WERI-Rb-1 (cell line): ENCODE measurements at regions not wholly inside any gene's neighbourhood (a gene's known extent, or its start where the extent isn't known, plus 50 kb on each side); places are given as distances from the start of the nearest gene placed in this dataset.

Experiments used
- DNase-seq: peaks from one replicate; pipeline ENCODE4 v3.0.0-alpha.2; 2020
- H3K27ac ChIP-seq: fragments of 250-450 bp; sonication (Bioruptor Pico); 2 replicates; pipeline ENCODE4 v1.5.1; 2020; ENCODE audit warnings: mild to moderate bottlenecking, moderate library complexity
- H3K27me3 ChIP-seq: fragments of 250-450 bp; sonication (Bioruptor Pico); 2 replicates; pipeline ENCODE4 v1.5.1; 2021; ENCODE audit warnings: mild to moderate bottlenecking, low read depth, moderate library complexity; ENCODE audit not compliant: insufficient read depth, severe bottlenecking
- H3K36me3 ChIP-seq: fragments of 250-450 bp; sonication (Bioruptor Pico); 2 replicates; pipeline ENCODE4 v1.5.1; 2020; ENCODE audit warnings: mild to moderate bottlenecking, moderate library complexity
- H3K4me3 ChIP-seq: 2 replicates; pipeline ENCODE4 v1.5.1; 2011; ENCODE audit warnings: low read depth, mild to moderate bottlenecking, control low read depth, low read length
- H3K9me3 ChIP-seq: fragments of 250-450 bp; sonication (Bioruptor Pico); 2 replicates; pipeline ENCODE4 v1.5.1; 2021; ENCODE audit warnings: mild to moderate bottlenecking, moderate library complexity; ENCODE audit not compliant: severe bottlenecking
- CTCF ChIP-seq: IDR thresholded peaks from 2 replicates; pipeline ENCODE4 v1.5.1; 2011; ENCODE audit warnings: low read depth, mild to moderate bottlenecking, control low read depth, inconsistent platforms, low read length

- Histone ChIP-seq H3K9me3 (no peaks in the 10 kb centered on the region), H3K27me3 (no peaks in the 10 kb centered on the region), H3K27ac (no peak overlapping the region), H3K4me3 (no peak overlapping the region), H3K36me3 (no peaks in the 10 kb centered on the region)
- no peak for DNase-seq
- TF ChIP-seq CTCF = no peak
These were observed 203.7 kb upstream of the C1orf87 start for GRCh38 chr1:60277269-60277668.

- no peak for TF ChIP-seq CTCF
- Histone ChIP-seq H3K27ac (no peak overlapping the region), H3K36me3 (no peaks in the 10 kb centered on the region), H3K4me3 (no peak overlapping the region), H3K9me3 (no peaks in the 10 kb centered on the region), H3K27me3 (no peaks in the 10 kb centered on the region)
- DNase-seq = no peak
These were observed 201.1 kb upstream of the C1orf87 start for GRCh38 chr1:60274422-60275290.

GRCh38 chr1:60273185-60273584 is 199.6 kb upstream of the C1orf87 start:
- H3K27me3 ChIP-seq = no peaks in the 10 kb centered on the region
- no peak overlapping the region for H3K4me3 ChIP-seq
- no peak overlapping the region for H3K27ac ChIP-seq
- DNase-seq = no peak
- no peaks in the 10 kb centered on the region for H3K36me3 ChIP-seq
- no peak for TF ChIP-seq CTCF
- H3K9me3 ChIP-seq = no peaks in the 10 kb centered on the region

- no peaks in the 10 kb centered on the region for H3K36me3 ChIP-seq
- H3K27me3 ChIP-seq = no peaks in the 10 kb centered on the region
- TF ChIP-seq CTCF = no peak
- H3K4me3 ChIP-seq = no peak overlapping the region
- no peak overlapping the region for H3K27ac ChIP-seq
- no peaks in the 10 kb centered on the region for H3K9me3 ChIP-seq
- no peak for DNase-seq
These were observed 197.5 kb upstream of the C1orf87 start for GRCh38 chr1:60271041-60271440.

- no peak for TF ChIP-seq CTCF
- Histone ChIP-seq H3K27ac (no peak overlapping the region), H3K4me3 (no peak overlapping the region), H3K36me3 (no peaks in the 10 kb centered on the region), H3K9me3 (no peaks in the 10 kb centered on the region), H3K27me3 (no peaks in the 10 kb centered on the region)
- DNase-seq = no peak
These were observed 194.9 kb upstream of the C1orf87 start for GRCh38 chr1:60268451-60268850.
